BLaER1 treated with 17β-estradiol and CSF1 and Interleukin-3, amounts not matched to agents 10 nM and 100 nM (cell line): ENCODE measurements at regions not wholly inside any gene's neighbourhood (a gene's known extent, or its start where the extent isn't known, plus 50 kb on each side); places are given as distances from the start of the nearest gene placed in this dataset.

ENCODE experiments used
- H3K27ac ChIP-seq, 11 experiments: shearing (Covaris generic); formaldehyde crosslinking; 2 replicates each; pipeline ENCODE4 v1.8.1; 2022
- H3K27me3 ChIP-seq, 11 experiments: shearing (Covaris generic); formaldehyde crosslinking; 2 replicates each; pipeline ENCODE4 v1.8.1; 2022
- H3K36me3 ChIP-seq, 11 experiments: shearing (Covaris generic); formaldehyde crosslinking; 2 replicates each; pipeline ENCODE4 v1.8.1; 2022
- H3K4me1 ChIP-seq, 10 experiments: shearing (Covaris generic); formaldehyde crosslinking; 2 replicates each; pipeline ENCODE4 v1.8.1; 2022
- H3K4me2 ChIP-seq, 11 experiments: shearing (Covaris generic); formaldehyde crosslinking; 2 replicates each; pipeline ENCODE4 v1.8.1; 2022
- H3K4me3 ChIP-seq, 10 experiments: shearing (Covaris generic); formaldehyde crosslinking; 2 replicates each; pipeline ENCODE4 v1.8.1; 2022
- H3K9ac ChIP-seq, 11 experiments: shearing (Covaris generic); formaldehyde crosslinking; 2 replicates each; pipeline ENCODE4 v1.8.1; 2022
- H3K9me3 ChIP-seq, 11 experiments: shearing (Covaris generic); formaldehyde crosslinking; replicated peaks in 1 of 11; 2 replicates each; pipeline ENCODE4 v1.8.1; 2022
- H4K20me1 ChIP-seq, 11 experiments: shearing (Covaris generic); formaldehyde crosslinking; 2 replicates each; pipeline ENCODE4 v1.8.1; 2022
- Cebpa-rat ChIP-seq, 11 experiments: shearing (Covaris generic); IDR thresholded peaks; 2 replicates each; pipeline ENCODE4 v1.8.1; 2022

DNA sequence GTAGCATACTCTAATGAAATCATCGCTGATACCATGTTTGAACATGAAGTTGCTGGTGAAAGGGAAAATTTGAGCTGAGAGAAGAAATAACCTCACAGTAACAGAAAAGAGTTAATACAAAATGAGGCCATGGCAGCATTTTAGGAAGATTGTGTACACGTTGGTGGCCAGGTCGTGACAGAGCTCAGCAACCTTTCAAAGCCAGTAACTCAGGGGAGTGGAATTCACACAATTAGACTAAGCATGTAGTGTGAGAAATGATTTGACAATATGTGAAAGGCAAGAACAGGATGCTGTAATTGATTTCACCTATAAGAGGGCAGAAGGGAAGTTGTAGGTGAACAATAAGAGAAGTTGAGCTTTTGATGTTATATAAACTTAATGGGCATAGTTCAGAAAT lies 246.3 kb downstream of the OGFRL1 start:
- Histone ChIP-seq H3K27me3 (no peaks in the 10 kb centered on the region), H4K20me1 (no peaks in the 10 kb centered on the region), H3K4me2 (no peak overlapping the region), H3K9me3 (no peaks in the 10 kb centered on the region), H3K4me1 (peaks cover 0 to 13% (median 0%) of the 10 kb centered on the region in 10 experiments; a peak in 5 of 20 replicates), H3K4me3 (no peak overlapping the region), H3K9ac (no peak overlapping the region), H3K36me3 (no peaks in the 10 kb centered on the region), H3K27ac (no peak overlapping the region)
- TF ChIP-seq Cebpa-rat (IDR thresholded peaks at IDR 0.05): no peak

GRCh38 chr6:71537717-71538116 lies 249.1 kb downstream of the OGFRL1 start:
- no peaks in the 10 kb centered on the region for H3K27me3 ChIP-seq
- TF ChIP-seq Cebpa-rat (IDR thresholded peaks at IDR 0.05): no peak
- no peaks in the 10 kb centered on the region for H4K20me1 ChIP-seq
- peaks cover 0 to 13% (median 0%) of the 10 kb centered on the region in 10 experiments; a peak in 5 of 20 replicates for H3K4me1 ChIP-seq
- H3K4me3 ChIP-seq: no peak overlapping the region
- no peaks in the 10 kb centered on the region for H3K36me3 ChIP-seq
- peak overlapping the region in 2 of 11 experiments; percentile 35 to 62; a peak in 3 of 22 replicates for H3K4me2 ChIP-seq
- H3K9ac ChIP-seq: no peak overlapping the region
- H3K9me3 ChIP-seq: no peaks in the 10 kb centered on the region
- peak overlapping the region in 2 of 11 experiments; percentile 11; a peak in 1 of 22 replicates for H3K27ac ChIP-seq

DNA sequence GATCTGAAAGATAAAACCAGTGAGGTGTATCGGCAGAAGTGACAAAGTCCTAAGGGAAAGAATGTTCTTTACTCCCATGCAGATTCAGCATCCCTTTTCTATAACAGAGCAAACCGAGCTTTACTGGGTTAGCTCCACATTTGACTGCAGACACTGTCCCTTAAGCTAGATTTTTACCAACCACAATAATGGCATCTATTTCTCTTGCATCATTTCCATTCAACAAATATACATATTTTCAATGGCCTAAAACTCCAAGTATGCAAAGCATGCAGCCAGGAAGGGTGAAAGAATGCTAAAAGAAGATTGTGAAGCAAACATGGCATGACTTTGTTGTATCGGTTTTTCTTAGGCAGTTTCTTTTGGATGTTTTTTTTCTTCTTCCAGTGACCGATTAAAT lies 255.4 kb downstream of the OGFRL1 start:
- Histone ChIP-seq H3K27ac (no peak overlapping the region), H3K4me2 (no peak overlapping the region), H3K9me3 (no peaks in the 10 kb centered on the region), H3K9ac (no peak overlapping the region), H4K20me1 (no peaks in the 10 kb centered on the region), H3K27me3 (no peaks in the 10 kb centered on the region), H3K36me3 (no peaks in the 10 kb centered on the region), H3K4me3 (no peak overlapping the region), H3K4me1 (no peaks in the 10 kb centered on the region)
- no peak for TF ChIP-seq Cebpa-rat (IDR thresholded peaks at IDR 0.05)

DNA sequence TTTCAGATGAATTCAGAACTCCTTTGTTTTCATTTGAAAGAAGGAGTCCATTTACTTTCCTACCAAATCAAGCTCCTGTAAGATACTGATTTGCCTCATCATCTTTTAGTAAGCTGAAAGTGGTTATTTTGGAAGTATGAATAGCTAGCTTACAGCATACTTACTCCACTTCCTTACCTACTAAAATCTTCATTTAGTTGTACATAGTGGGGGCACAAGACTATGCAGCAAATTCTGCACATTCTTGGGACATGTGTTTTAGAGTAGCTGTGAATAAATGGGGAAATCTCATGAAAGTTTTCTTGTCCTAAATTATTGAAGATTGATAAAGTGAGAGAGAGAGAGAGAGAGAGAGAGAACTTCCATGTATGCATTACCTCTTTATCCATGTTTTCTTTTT lies 256.3 kb downstream of the OGFRL1 start:
- no peaks in the 10 kb centered on the region for H3K27me3 ChIP-seq
- H3K9me3 ChIP-seq: no peaks in the 10 kb centered on the region
- H4K20me1 ChIP-seq: no peaks in the 10 kb centered on the region
- H3K9ac ChIP-seq: no peak overlapping the region
- no peaks in the 10 kb centered on the region for H3K4me1 ChIP-seq
- no peak overlapping the region for H3K4me3 ChIP-seq
- H3K36me3 ChIP-seq: no peaks in the 10 kb centered on the region
- H3K27ac ChIP-seq: no peak overlapping the region
- no peak for TF ChIP-seq Cebpa-rat (IDR thresholded peaks at IDR 0.05)
- H3K4me2 ChIP-seq: no peak overlapping the region

- TF ChIP-seq Cebpa-rat (IDR thresholded peaks at IDR 0.05): peak in 7 of 11 experiments; percentile 19 to 70 (median 61); a peak in 8 of 22 replicates
- Histone ChIP-seq H3K27ac (no peak overlapping the region), H3K4me2 (no peak overlapping the region), H3K9me3 (no peaks in the 10 kb centered on the region), H3K36me3 (no peaks in the 10 kb centered on the region), H3K4me1 (no peaks in the 10 kb centered on the region), H4K20me1 (no peaks in the 10 kb centered on the region), H3K27me3 (no peaks in the 10 kb centered on the region), H3K9ac (no peak overlapping the region), H3K4me3 (no peak overlapping the region)
Observed at GRCh38 chr6:71545905-71546304, 257.3 kb downstream of the OGFRL1 start.

GRCh38 chr6:71551798-71552197 lies 263.2 kb downstream of the OGFRL1 start:
- Histone ChIP-seq H3K4me2 (no peak overlapping the region), H4K20me1 (no peaks in the 10 kb centered on the region), H3K9me3 (peaks cover 23 to 45% (median 28%) of the 10 kb centered on the region in 11 experiments), H3K4me3 (no peak overlapping the region), H3K36me3 (peaks cover 0 to 6% (median 0%) of the 10 kb centered on the region in 11 experiments; a peak in 1 of 22 replicates), H3K27me3 (no peaks in the 10 kb centered on the region), H3K4me1 (no peaks in the 10 kb centered on the region), H3K27ac (no peak overlapping the region), H3K9ac (no peak overlapping the region)
- TF ChIP-seq Cebpa-rat (IDR thresholded peaks at IDR 0.05): no peak

GRCh38 chr6:71556141-71556540 lies 267.5 kb downstream of the OGFRL1 start:
- Histone ChIP-seq H3K36me3 (peaks cover 0 to 6% (median 0%) of the 10 kb centered on the region in 11 experiments; a peak in 1 of 22 replicates), H3K27me3 (no peaks in the 10 kb centered on the region), H3K4me2 (no peak overlapping the region), H3K27ac (no peak overlapping the region), H3K9me3 (peaks cover 60 to 83% (median 68%) of the 10 kb centered on the region in 11 experiments), H4K20me1 (no peaks in the 10 kb centered on the region), H3K4me1 (no peaks in the 10 kb centered on the region), H3K4me3 (peak overlapping the region in 1 of 10 experiments; percentile 11; a peak in 1 of 20 replicates), H3K9ac (no peak overlapping the region)
- no peak for TF ChIP-seq Cebpa-rat (IDR thresholded peaks at IDR 0.05)

DNA sequence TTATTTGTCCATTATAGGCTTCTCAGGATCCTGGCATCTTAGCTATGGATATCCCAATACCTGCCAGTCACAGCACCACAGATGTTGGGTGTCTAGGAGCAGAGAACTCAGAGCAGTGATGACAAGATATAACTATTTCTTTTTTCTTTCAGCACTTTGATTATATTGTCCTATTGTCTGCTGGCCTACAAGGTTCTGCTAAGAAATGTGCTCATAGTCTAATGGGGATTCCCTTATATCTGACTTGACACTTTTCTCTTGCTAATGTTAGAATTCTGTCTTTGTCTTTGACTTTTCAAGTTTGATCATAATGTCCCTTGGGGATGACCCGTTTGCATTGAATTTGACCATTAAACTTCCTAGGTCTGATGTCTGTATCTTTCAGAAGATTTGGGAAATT lies 270.4 kb downstream of the OGFRL1 start:
- no peak overlapping the region for H3K4me2 ChIP-seq
- no peaks in the 10 kb centered on the region for H3K27me3 ChIP-seq
- H3K9me3 ChIP-seq: peaks cover 55 to 66% (median 61%) of the 10 kb centered on the region in 11 experiments
- peaks cover 0 to 6% (median 0%) of the 10 kb centered on the region in 11 experiments; a peak in 1 of 22 replicates for H3K36me3 ChIP-seq
- no peak overlapping the region for H3K4me3 ChIP-seq
- H4K20me1 ChIP-seq: no peaks in the 10 kb centered on the region
- no peak overlapping the region for H3K27ac ChIP-seq
- H3K9ac ChIP-seq: no peak overlapping the region
- TF ChIP-seq Cebpa-rat (IDR thresholded peaks at IDR 0.05): no peak
- no peaks in the 10 kb centered on the region; a peak in 1 of 20 replicates for H3K4me1 ChIP-seq

- no peaks in the 10 kb centered on the region for H3K36me3 ChIP-seq
- no peaks in the 10 kb centered on the region for H3K27me3 ChIP-seq
- no peak overlapping the region for H3K9ac ChIP-seq
- H3K27ac ChIP-seq: no peak overlapping the region
- no peak overlapping the region for H3K4me3 ChIP-seq
- H3K4me2 ChIP-seq: no peak overlapping the region
- H4K20me1 ChIP-seq: no peaks in the 10 kb centered on the region
- peaks cover 0 to 7% (median 0%) of the 10 kb centered on the region in 10 experiments; a peak in 4 of 20 replicates for H3K4me1 ChIP-seq
- no peak for TF ChIP-seq Cebpa-rat (IDR thresholded peaks at IDR 0.05)
- no peaks in the 10 kb centered on the region for H3K9me3 ChIP-seq
Observed at GRCh38 chr6:71567562-71567961, 279.0 kb downstream of the OGFRL1 start.

DNA sequence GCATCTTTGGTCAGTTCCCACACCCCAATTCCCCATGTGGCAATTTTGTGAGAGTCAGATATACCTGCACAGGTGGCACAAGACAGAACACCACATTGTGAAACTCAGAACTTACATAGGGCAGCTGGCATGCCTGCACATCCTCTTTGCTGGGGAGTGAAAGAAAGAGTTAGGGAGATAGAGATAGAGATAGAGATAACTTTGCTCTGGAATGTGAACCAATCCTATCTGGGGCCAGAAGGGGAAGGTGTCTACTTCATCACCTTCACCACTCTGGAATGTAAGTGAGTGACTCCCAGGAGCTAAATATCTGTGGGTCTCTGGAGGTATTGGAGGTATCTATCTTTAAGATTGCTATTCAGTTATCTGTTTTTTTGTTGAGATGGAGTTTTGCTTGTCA lies 289.2 kb downstream of the OGFRL1 start:
- Histone ChIP-seq H4K20me1 (no peaks in the 10 kb centered on the region), H3K4me2 (no peak overlapping the region), H3K4me1 (peaks cover 0 to 5% (median 0%) of the 10 kb centered on the region in 10 experiments; a peak in 1 of 20 replicates), H3K27ac (no peak overlapping the region), H3K27me3 (no peaks in the 10 kb centered on the region), H3K36me3 (no peaks in the 10 kb centered on the region), H3K9me3 (no peaks in the 10 kb centered on the region), H3K9ac (no peak overlapping the region), H3K4me3 (no peak overlapping the region)
- no peak for TF ChIP-seq Cebpa-rat (IDR thresholded peaks at IDR 0.05)
